AG09309 (cell line): ENCODE measurements at regions not wholly inside any gene's neighbourhood (a gene's known extent, or its start where the extent isn't known, plus 50 kb on each side); places are given as distances from the start of the nearest gene placed in this dataset.
"Not testable (repeated sequence)": the region's sequence is repeated elsewhere in the genome, so short reads cannot be mapped to it uniquely, and the experiment has no call there.

ENCODE experiments used
- DNase-seq: peaks from one replicate; pipeline ENCODE4 v3.0.0-alpha.2; 2010; ENCODE audit warnings: low read depth
- H3K4me3 ChIP-seq: 2 replicates; pipeline ENCODE4 v1.5.1; 2011; ENCODE audit warnings: mild to moderate bottlenecking, low read depth, low read length, moderate library complexity; ENCODE audit not compliant: control insufficient read depth
- TF ChIP-seq, protein P1 (sequence below): IDR thresholded peaks from 2 replicates; pipeline ENCODE4 v1.5.1; 2011; ENCODE audit warnings: mild to moderate bottlenecking, low read depth, low read length, inconsistent platforms; ENCODE audit not compliant: insufficient read depth, control insufficient read depth; ENCODE audit errors: missing control alignments

DNA sequence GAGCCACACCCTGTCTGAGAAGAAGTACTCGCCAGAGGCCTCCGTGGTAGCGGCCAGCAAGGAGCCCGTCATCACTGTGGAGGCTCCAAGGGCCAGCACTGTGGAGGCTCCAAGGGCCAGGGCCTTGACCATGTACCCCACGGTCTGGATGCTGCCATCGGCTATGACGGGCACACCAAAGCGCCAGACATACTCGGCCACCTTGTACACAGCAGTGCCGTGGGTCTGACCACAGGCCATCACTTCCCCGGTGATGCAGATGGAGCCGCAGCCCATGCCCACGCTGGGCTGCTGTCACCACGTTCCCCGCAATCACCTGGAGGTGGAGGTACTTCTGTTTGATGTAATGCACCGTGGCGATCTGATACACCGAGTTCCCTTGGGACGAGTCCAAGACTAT lies 377.7 kb upstream of the MAOA start:
- TF ChIP-seq, protein P1, sequence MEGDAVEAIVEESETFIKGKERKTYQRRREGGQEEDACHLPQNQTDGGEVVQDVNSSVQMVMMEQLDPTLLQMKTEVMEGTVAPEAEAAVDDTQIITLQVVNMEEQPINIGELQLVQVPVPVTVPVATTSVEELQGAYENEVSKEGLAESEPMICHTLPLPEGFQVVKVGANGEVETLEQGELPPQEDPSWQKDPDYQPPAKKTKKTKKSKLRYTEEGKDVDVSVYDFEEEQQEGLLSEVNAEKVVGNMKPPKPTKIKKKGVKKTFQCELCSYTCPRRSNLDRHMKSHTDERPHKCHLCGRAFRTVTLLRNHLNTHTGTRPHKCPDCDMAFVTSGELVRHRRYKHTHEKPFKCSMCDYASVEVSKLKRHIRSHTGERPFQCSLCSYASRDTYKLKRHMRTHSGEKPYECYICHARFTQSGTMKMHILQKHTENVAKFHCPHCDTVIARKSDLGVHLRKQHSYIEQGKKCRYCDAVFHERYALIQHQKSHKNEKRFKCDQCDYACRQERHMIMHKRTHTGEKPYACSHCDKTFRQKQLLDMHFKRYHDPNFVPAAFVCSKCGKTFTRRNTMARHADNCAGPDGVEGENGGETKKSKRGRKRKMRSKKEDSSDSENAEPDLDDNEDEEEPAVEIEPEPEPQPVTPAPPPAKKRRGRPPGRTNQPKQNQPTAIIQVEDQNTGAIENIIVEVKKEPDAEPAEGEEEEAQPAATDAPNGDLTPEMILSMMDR, result no peak
- DNase-seq, result no peak
- no peak overlapping the region for H3K4me3 ChIP-seq

DNA sequence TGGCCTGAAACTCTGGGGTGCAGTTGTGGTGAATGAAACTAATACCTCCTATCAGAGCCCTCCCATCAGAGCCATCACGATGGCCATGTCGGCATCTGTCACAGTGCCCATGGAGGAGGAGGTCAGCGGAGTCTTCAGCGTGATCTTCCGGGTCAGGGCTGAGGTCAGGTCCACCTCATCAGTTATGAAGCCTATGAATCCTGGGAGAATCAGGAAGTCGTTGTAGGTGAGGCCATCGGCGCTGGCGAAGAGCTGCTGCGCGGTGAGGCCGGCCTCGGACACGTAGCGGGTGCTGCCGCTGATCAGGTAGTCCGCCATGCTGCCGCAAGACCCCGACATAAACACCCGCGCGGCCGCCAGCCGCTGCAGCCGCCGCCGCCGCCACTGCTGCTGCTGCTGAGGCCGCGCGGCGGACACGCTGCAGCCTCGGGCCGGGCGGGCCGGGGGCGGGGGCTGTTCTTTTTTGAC lies 376.7 kb upstream of the MAOA start:
- DNase-seq, result no peak
- H3K4me3 ChIP-seq, result no peak overlapping the region
- TF ChIP-seq, protein P1, result no peak

DNA sequence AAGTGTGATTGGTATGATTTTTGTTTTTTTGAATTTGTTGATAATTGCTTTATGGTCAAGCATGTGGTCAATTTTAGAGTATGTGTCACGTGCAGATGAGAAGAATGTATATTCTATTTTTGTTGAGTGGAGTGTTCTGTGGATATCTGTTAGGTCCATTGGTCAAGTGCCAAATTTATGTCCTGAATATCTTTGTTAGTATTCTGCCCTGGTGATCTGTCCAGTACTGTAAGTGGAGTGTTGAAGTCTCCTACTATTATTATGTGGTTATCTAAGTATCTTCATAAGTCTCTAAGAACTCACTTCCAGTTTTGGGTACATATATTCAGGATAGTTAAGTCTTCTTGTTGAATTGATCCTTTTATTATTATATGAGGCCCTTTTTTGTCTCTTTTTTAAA lies 372.9 kb upstream of the MAOA start:
- H3K4me3 ChIP-seq, result no peak overlapping the region
- no peak for DNase-seq
- TF ChIP-seq, protein P1, result no peak

DNA sequence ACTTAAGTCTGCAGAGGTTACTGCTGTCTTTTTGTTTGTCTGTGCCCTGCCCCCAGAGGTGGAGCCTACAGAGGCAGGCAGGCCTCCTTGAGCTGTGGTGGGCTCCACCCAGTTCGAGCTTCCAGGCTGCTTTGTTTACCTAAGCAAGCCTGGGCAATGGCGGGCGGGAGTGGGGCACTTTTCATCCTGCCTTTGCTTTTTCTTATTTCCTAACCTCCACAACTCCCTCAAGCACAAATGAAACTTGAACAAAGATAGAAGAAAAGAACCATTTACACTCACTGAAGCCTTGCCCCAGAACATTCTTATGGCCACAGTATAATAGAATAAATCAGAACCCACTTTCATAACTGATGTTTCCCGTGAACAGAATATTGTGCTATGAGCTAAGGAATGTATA lies 344.5 kb upstream of the MAOA start:
- not testable (repeated sequence) for DNase-seq, H3K4me3 ChIP-seq

DNA sequence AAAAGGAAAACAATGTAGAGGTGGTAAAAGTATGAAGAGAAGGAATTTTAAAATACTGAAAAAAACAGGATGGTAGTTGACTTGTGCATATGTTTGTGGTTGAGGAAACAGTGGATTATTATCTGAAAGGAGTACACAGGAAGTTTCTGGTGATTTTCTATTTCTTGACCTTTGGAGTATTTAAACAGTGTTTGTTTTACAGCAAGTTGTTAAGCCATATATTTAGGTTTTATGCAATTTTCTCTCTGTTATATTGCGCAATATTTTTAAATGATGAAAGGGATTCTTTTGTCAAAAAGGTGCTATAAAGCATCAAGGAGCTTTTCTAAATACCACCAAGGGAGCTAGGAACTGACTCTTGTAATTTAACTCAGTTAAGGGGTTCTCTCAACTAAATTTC lies 343.1 kb upstream of the MAOA start:
- H3K4me3 ChIP-seq, result no peak overlapping the region
- TF ChIP-seq, protein P1, result no peak
- DNase-seq, result no peak

DNA sequence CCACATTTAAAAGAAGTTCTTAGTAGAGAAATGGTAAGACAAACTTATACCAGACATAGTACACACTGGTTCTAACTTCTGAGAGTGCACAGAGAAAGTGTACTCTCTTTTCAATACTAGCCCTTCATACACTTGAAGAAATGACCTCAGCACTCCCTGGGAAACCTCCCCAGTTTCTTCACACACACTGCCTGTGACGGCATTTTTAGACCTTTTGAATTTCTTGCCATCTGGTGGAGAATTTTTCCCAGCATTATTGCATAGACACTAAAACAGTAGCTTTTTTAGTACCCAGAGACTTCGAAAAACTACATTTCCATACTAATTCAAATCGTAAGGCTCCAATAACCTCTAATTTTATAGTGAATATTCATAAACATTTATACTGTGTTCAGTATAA lies 341.6 kb upstream of the MAOA start:
- no peak overlapping the region for H3K4me3 ChIP-seq
- no peak for DNase-seq
- TF ChIP-seq, protein P1, result no peak

DNA sequence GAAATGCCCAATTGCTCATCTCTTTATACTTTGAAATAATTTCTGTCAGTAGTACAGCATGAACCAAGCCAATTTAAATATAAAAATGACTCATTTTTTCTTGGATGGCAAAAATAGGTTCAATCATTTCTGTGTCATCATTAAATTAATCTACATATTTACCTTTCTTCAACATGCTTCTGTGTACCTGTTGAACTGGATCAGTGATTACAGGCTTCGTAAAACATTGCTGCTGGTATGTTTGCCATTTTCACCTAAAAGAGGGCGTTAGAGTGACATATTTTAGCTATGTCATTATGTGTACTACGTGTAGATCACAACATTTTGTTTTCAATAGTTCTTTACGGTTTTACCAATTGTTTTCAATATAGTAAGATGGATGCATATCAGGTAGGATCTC lies 340.5 kb upstream of the MAOA start:
- TF ChIP-seq, protein P1, result no peak
- no peak overlapping the region for H3K4me3 ChIP-seq
- DNase-seq, result no peak
